Hepatocyte (in vitro differentiated cells): ENCODE measurements at regions not wholly inside any gene's neighbourhood (a gene's known extent, or its start where the extent isn't known, plus 50 kb on each side); places are given as distances from the start of the nearest gene placed in this dataset.

Experiments
- DNase-seq: peaks from one replicate; pipeline ENCODE4 v3.0.0-alpha.2; 2016; ENCODE audit warnings: low spot score
- H2AFZ ChIP-seq: fragments of 200-600 bp; sonication (generic); 2 replicates; pipeline ENCODE4 v1.6.0; 2016; ENCODE audit warnings: antibody characterized with exemption, mild to moderate bottlenecking
- H3K27ac ChIP-seq: fragments of 200-600 bp; sonication (generic); 2 replicates; pipeline ENCODE4 v1.5.1; 2016; ENCODE audit warnings: mild to moderate bottlenecking
- H3K27me3 ChIP-seq: fragments of 200-600 bp; sonication (generic); 2 replicates; pipeline ENCODE4 v1.6.1; 2016
- H3K36me3 ChIP-seq: fragments of 200-600 bp; sonication (generic); replicated peaks from 2 replicates; pipeline ENCODE4 v1.5.1; 2016; ENCODE audit warnings: low read depth; ENCODE audit not compliant: insufficient read depth
- H3K4me1 ChIP-seq: fragments of 200-600 bp; sonication (generic); 2 replicates; pipeline ENCODE4 v1.5.1; 2016; ENCODE audit warnings: mild to moderate bottlenecking, moderate library complexity; ENCODE audit not compliant: insufficient read depth
- H3K4me2 ChIP-seq: fragments of 200-600 bp; sonication (generic); 2 replicates; pipeline ENCODE4 v1.6.0; 2016
- H3K4me3 ChIP-seq: fragments of 200-600 bp; sonication (generic); 2 replicates; pipeline ENCODE4 v1.5.1; 2016; ENCODE audit warnings: mild to moderate bottlenecking
- H3K79me2 ChIP-seq: fragments of 200-600 bp; sonication (generic); 2 replicates; pipeline ENCODE4 v1.6.0; 2017; ENCODE audit warnings: mild to moderate bottlenecking
- H3K9me2 ChIP-seq: fragments of 200-600 bp; sonication (generic); replicated peaks from 2 replicates; pipeline ENCODE4 v1.6.0; 2017; ENCODE audit warnings: mild to moderate bottlenecking; ENCODE audit not compliant: insufficient read depth
- H3K9me3 ChIP-seq: fragments of 200-600 bp; sonication (generic); 2 replicates; pipeline ENCODE4 v1.5.1; 2016; ENCODE audit warnings: low read depth, mild to moderate bottlenecking
- H4K20me1 ChIP-seq: fragments of 200-600 bp; sonication (generic); 2 replicates; pipeline ENCODE4 v1.6.0; 2016; ENCODE audit warnings: mild to moderate bottlenecking; ENCODE audit not compliant: insufficient read depth, poor library complexity, severe bottlenecking
- CTCF ChIP-seq: fragments of 200-600 bp; sonication (generic); IDR thresholded peaks from 2 replicates; pipeline ENCODE4 v1.5.1; 2016; ENCODE audit warnings: antibody characterized with exemption, mild to moderate bottlenecking; ENCODE audit not compliant: poor library complexity
- EZH2 ChIP-seq: fragments of 200-600 bp; sonication (generic); IDR thresholded peaks from 2 replicates; pipeline ENCODE4 v1.6.1; 2016; ENCODE audit warnings: antibody characterized with exemption, mild to moderate bottlenecking, borderline replicate concordance
- EZH2phosphoT487 ChIP-seq: fragments of 200-600 bp; sonication (generic); IDR thresholded peaks from one replicate; pipeline ENCODE4 v1.6.1; 2018; ENCODE audit warnings: antibody characterized with exemption, mild to moderate bottlenecking, low read depth, moderate library complexity; ENCODE audit not compliant: unreplicated experiment, severe bottlenecking
- WGBS: methylation state at CpG from one replicate; pipeline ENCODE4 v1.1.6; 2016; ENCODE audit warnings: low lambda C conversion rate; ENCODE audit errors: missing lambda C conversion rate; 5-methylcytosine and 5-hydroxymethylcytosine counted together

- 94% methylated on average over 2 of the region's 2 CpGs for WGBS
- Histone ChIP-seq H3K27ac (no peak overlapping the region), H3K36me3 (no peaks in the 10 kb centered on the region), H3K4me2 (no peak overlapping the region), H2AFZ (no peak overlapping the region), H3K4me1 (no peaks in the 10 kb centered on the region), H3K9me3 (no peaks in the 10 kb centered on the region), H3K9me2 (no peaks in the 10 kb centered on the region), H3K27me3 (no peaks in the 10 kb centered on the region), H3K79me2 (no peaks in the 10 kb centered on the region), H3K4me3 (no peak overlapping the region), H4K20me1 (no peaks in the 10 kb centered on the region)
- DNase-seq, result no peak
- TF ChIP-seq EZH2 (no peak), EZH2phosphoT487 (no peak), CTCF (no peak)
These were observed 511.5 kb upstream of the NAALADL2 start for GRCh38 chr3:174347474-174348138.

- Histone ChIP-seq H3K9me2 (no peaks in the 10 kb centered on the region), H3K27ac (no peak overlapping the region)
These were observed 506.9 kb upstream of the NAALADL2 start for GRCh38 chr3:174352227-174352626.

GRCh38 chr3:174355505-174355904, 503.6 kb upstream of the NAALADL2 start:
- Histone ChIP-seq H2AFZ (no peak overlapping the region), H3K4me3 (no peak overlapping the region), H3K79me2 (no peaks in the 10 kb centered on the region), H4K20me1 (no peaks in the 10 kb centered on the region), H3K9me3 (no peaks in the 10 kb centered on the region), H3K4me2 (no peak overlapping the region), H3K27me3 (no peaks in the 10 kb centered on the region), H3K4me1 (no peaks in the 10 kb centered on the region), H3K27ac (no peak overlapping the region), H3K36me3 (no peaks in the 10 kb centered on the region), H3K9me2 (no peaks in the 10 kb centered on the region)
- peak; percentile 31 for DNase-seq
- 7% methylated on average over 1 of the region's 1 CpG for WGBS
- TF ChIP-seq EZH2, result no peak
- TF ChIP-seq EZH2phosphoT487, result no peak
- TF ChIP-seq CTCF, result peak; percentile 28

More at GRCh38 chr3:174352227-174352626, 506.9 kb upstream of the NAALADL2 start:
- H3K9me3 ChIP-seq, result no peaks in the 10 kb centered on the region
- H3K4me1 ChIP-seq, result no peaks in the 10 kb centered on the region
- H3K4me2 ChIP-seq, result no peak overlapping the region
- DNase-seq, result no peak
- TF ChIP-seq EZH2phosphoT487 (no peak), EZH2 (no peak), CTCF (no peak)
- no peaks in the 10 kb centered on the region for H4K20me1 ChIP-seq
- H3K36me3 ChIP-seq, result no peaks in the 10 kb centered on the region
- no peak overlapping the region for H2AFZ ChIP-seq
- H3K27me3 ChIP-seq, result no peaks in the 10 kb centered on the region
- no peak overlapping the region for H3K4me3 ChIP-seq
- no peaks in the 10 kb centered on the region for H3K79me2 ChIP-seq
